GM21717 (cell line): ENCODE measurements at regions not wholly inside any gene's neighbourhood (a gene's known extent, or its start where the extent isn't known, plus 50 kb on each side); places are given as distances from the start of the nearest gene placed in this dataset.

Experiments
- ATAC-seq: cut with Tn5 transposase; IDR thresholded peaks from one replicate; pipeline ENCODE4 v1.9.1; 2021; ENCODE audit warnings: mild to moderate bottlenecking, moderate library complexity; ENCODE audit not compliant: unreplicated experiment

- ATAC-seq = no peak
These were observed 57.8 kb downstream of the SPATA19 start for GRCh38 chr11:133787379-133788141.

GRCh38 chr11:133785795-133786340 is 59.4 kb downstream of the SPATA19 start:
- no peak for ATAC-seq

GRCh38 chr11:133784359-133784758 is 61.0 kb downstream of the SPATA19 start:
- no peak for ATAC-seq

- ATAC-seq = no peak
These were observed 63.1 kb downstream of the SPATA19 start for GRCh38 chr11:133782116-133782725.

GRCh38 chr11:133778161-133778560 is 67.2 kb downstream of the SPATA19 start:
- no peak for ATAC-seq

- no peak for ATAC-seq
These were observed 68.5 kb downstream of the SPATA19 start for GRCh38 chr11:133776671-133777367.

GRCh38 chr11:133762538-133762937 is 82.8 kb downstream of the SPATA19 start:
- no peak for ATAC-seq

GRCh38 chr11:133753150-133753549 is 92.2 kb downstream of the SPATA19 start:
- no peak for ATAC-seq

- no peak for ATAC-seq
These were observed 95.5 kb downstream of the SPATA19 start for GRCh38 chr11:133749841-133750240.

GRCh38 chr11:133747409-133747808 is 97.9 kb downstream of the SPATA19 start:
- no peak for ATAC-seq

GRCh38 chr11:133746663-133747306 is 98.5 kb downstream of the SPATA19 start:
- ATAC-seq = no peak

- ATAC-seq = no peak
These were observed 99.5 kb downstream of the SPATA19 start for GRCh38 chr11:133745791-133746190.

- ATAC-seq = no peak
These were observed 103.0 kb downstream of the SPATA19 start for GRCh38 chr11:133742353-133742752.

GRCh38 chr11:133740963-133741362 is 104.3 kb downstream of the SPATA19 start:
- no peak for ATAC-seq

- no peak for ATAC-seq
These were observed 105.8 kb downstream of the SPATA19 start for GRCh38 chr11:133739481-133739880.

GRCh38 chr11:133738624-133739023 is 106.7 kb downstream of the SPATA19 start:
- no peak for ATAC-seq

GRCh38 chr11:133733631-133734030 is 111.7 kb downstream of the SPATA19 start:
- ATAC-seq = no peak

- no peak for ATAC-seq
These were observed 113.1 kb downstream of the SPATA19 start for GRCh38 chr11:133732109-133732674.

- ATAC-seq = no peak
These were observed 117.5 kb downstream of the SPATA19 start for GRCh38 chr11:133727774-133728173.

GRCh38 chr11:133726542-133726941 is 118.8 kb downstream of the SPATA19 start:
- ATAC-seq = no peak

- ATAC-seq = no peak
These were observed 121.2 kb downstream of the SPATA19 start for GRCh38 chr11:133724116-133724515.
